ENCODE measurements at regions not wholly inside any gene's neighbourhood (a gene's known extent, or its start where the extent isn't known, plus 50 kb on each side); places are given as distances from the start of the nearest gene placed in this dataset.
"Not testable (repeated sequence)": the region's sequence is repeated elsewhere in the genome, so short reads cannot be mapped to it uniquely, and the experiment has no call there.

- H3K36me3 ChIP-seq; H3K4me3 ChIP-seq; H3K27me3 ChIP-seq; DNase-seq; intact Hi-C loops (cut with DNase I); H3K4me1 ChIP-seq; H3K27ac ChIP-seq; H3K9me3 ChIP-seq; ATAC-seq: not testable (repeated sequence)
Observed at GRCh38 chr18:8920856-8921787, 181.4 kb upstream of the NDUFV2 start.

GRCh38 chr18:8926464-8926863 is 176.0 kb upstream of the NDUFV2 start:
- ATAC-seq: no peak
- TF ChIP-seq, protein P1, sequence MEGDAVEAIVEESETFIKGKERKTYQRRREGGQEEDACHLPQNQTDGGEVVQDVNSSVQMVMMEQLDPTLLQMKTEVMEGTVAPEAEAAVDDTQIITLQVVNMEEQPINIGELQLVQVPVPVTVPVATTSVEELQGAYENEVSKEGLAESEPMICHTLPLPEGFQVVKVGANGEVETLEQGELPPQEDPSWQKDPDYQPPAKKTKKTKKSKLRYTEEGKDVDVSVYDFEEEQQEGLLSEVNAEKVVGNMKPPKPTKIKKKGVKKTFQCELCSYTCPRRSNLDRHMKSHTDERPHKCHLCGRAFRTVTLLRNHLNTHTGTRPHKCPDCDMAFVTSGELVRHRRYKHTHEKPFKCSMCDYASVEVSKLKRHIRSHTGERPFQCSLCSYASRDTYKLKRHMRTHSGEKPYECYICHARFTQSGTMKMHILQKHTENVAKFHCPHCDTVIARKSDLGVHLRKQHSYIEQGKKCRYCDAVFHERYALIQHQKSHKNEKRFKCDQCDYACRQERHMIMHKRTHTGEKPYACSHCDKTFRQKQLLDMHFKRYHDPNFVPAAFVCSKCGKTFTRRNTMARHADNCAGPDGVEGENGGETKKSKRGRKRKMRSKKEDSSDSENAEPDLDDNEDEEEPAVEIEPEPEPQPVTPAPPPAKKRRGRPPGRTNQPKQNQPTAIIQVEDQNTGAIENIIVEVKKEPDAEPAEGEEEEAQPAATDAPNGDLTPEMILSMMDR (IDR thresholded peaks at IDR 0.05): no peak
- intact Hi-C loops (cut with DNase I): no loop called here
- no peaks in the 10 kb centered on the region for H3K4me1 ChIP-seq
- H3K9me3 ChIP-seq: peaks cover 0 to 36% of the 10 kb centered on the region in 2 donors
- H3K27ac ChIP-seq: no peak overlapping the region
- DNase-seq: no peak
- no peaks in the 10 kb centered on the region for H3K27me3 ChIP-seq
- no peak overlapping the region for H3K4me3 ChIP-seq
- H3K36me3 ChIP-seq: no peaks in the 10 kb centered on the region

GRCh38 chr18:8928044-8928443 is 174.5 kb upstream of the NDUFV2 start:
- no peak overlapping the region for H3K27ac ChIP-seq
- H3K9me3 ChIP-seq: peaks cover 0 to 36% of the 10 kb centered on the region in 2 donors
- H3K4me3 ChIP-seq: no peak overlapping the region
- no peaks in the 10 kb centered on the region for H3K36me3 ChIP-seq
- intact Hi-C loops (cut with DNase I): no loop called here
- TF ChIP-seq, protein P1 (IDR thresholded peaks at IDR 0.05): no peak
- H3K27me3 ChIP-seq: no peaks in the 10 kb centered on the region
- no peaks in the 10 kb centered on the region for H3K4me1 ChIP-seq
- ATAC-seq (no peak), DNase-seq (no peak)

- DNase-seq: no peak
- Histone ChIP-seq H3K27ac (no peak overlapping the region), H3K4me3 (no peak overlapping the region), H3K9me3 (peaks cover 0 to 36% of the 10 kb centered on the region in 2 donors), H3K4me1 (no peaks in the 10 kb centered on the region), H3K36me3 (no peaks in the 10 kb centered on the region), H3K27me3 (no peaks in the 10 kb centered on the region)
- ATAC-seq: no peak
- intact Hi-C loops (cut with DNase I): no loop called here
- TF ChIP-seq, protein P1 (IDR thresholded peaks at IDR 0.05): no peak
Observed at GRCh38 chr18:8928847-8929780, 173.4 kb upstream of the NDUFV2 start.

DNA sequence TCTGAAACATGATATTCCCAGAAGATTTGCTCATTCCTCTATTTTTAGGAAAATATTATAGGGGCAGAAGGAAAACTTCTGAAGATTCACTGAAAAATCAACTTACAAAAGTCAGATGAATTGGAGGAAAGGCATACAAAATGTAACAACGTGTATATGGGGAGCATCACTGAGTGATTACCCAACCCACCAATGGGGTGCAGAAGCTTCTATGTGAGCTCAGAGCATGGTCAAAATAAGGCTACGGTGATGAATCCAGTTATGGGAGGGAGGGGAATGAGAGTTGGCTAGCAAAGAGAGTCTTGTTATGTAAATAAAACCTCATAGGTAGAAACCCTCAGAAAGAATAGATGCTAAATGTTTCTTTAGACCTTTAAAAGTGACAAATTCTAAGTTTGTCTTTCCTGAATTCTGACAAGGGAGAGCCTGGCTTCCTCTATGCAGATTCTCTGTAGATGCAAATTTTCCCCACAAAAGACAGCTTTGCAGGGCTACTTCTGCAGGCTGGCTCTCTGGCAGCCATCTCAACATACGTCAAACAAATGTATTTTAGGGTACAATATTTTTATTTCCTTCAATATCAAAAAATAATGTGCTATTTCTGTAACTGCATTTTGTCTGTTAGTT is 171.4 kb upstream of the NDUFV2 start:
- H3K9me3 ChIP-seq: peaks cover 0 to 32% of the 10 kb centered on the region in 2 donors
- intact Hi-C loops (cut with DNase I): no loop called here
- TF ChIP-seq, protein P1 (IDR thresholded peaks at IDR 0.05): no peak

More for the DNA sequence above, 171.4 kb upstream of the NDUFV2 start:
- Histone ChIP-seq H3K27me3 (no peaks in the 10 kb centered on the region), H3K36me3 (no peaks in the 10 kb centered on the region), H3K4me3 (no peak overlapping the region), H3K27ac (no peak overlapping the region), H3K4me1 (no peaks in the 10 kb centered on the region)
- DNase-seq (no peak), ATAC-seq (no peak)
